ENCODE measurements at regions not wholly inside any gene's neighbourhood (a gene's known extent, or its start where the extent isn't known, plus 50 kb on each side); places are given as distances from the start of the nearest gene placed in this dataset.

GRCh38 chr5:120257358-120257971 lies 206.6 kb upstream of the PRR16 start:
- no CpG with 5 or more reads among the region's 3 CpGs for WGBS, 2 experiments (ENCODE audit: extremely low coverage in 2 of 2, insufficient read length in 1 of 2)

More at GRCh38 chr5:120257358-120257971, 206.6 kb upstream of the PRR16 start:
- Histone ChIP-seq H3K23ac (ENCODE audit: low read depth, low read length) (no peak overlapping the region), H2BK5ac (ENCODE audit: low read depth, low read length, poor library complexity, severe bottlenecking) (no peak overlapping the region), H3K4me3 (ENCODE audit: insufficient read depth, low read depth, low read length) (no peak overlapping the region), H3K18ac (ENCODE audit: low read depth, low read length) (no peak overlapping the region), H3K4me1 (ENCODE audit: control insufficient read depth, insufficient read depth, low read length) (no peaks in the 10 kb centered on the region), H4K8ac (ENCODE audit: low read depth in 2 of 2, low read length in 2 of 2) (no peak overlapping the region), H3K9me1 (ENCODE audit: insufficient read depth, low read length) (no peaks in the 10 kb centered on the region), H3K79me1 (ENCODE audit: low read depth in 1 of 2, low read length in 2 of 2) (no peaks in the 10 kb centered on the region), H4K20me1 (ENCODE audit: insufficient read depth, low read length) (no peaks in the 10 kb centered on the region), H3K4ac (ENCODE audit: low read depth, low read length) (no peak overlapping the region), H3K4me2 (ENCODE audit: low read depth, low read length) (no peak overlapping the region), H3K27me3 (ENCODE audit: control insufficient read depth, insufficient read depth, low read length) (no peaks in the 10 kb centered on the region), H2BK15ac (ENCODE audit: low read depth, low read length) (no peak overlapping the region), H2BK120ac (ENCODE audit: low read depth, low read length) (no peak overlapping the region), H2AK9ac (replicated peaks; ENCODE audit: low read depth, low read length, poor library complexity) (no peak overlapping the region), H4K5ac (ENCODE audit: low read depth, low read length) (no peak overlapping the region), H3K36me3 (ENCODE audit: control insufficient read depth, insufficient read depth, low read length) (no peaks in the 10 kb centered on the region), H3K56ac (ENCODE audit: extremely low read depth, insufficient read depth, low read length) (no peak overlapping the region), H3K14ac (replicated peaks; ENCODE audit: low read depth, low read length) (no peak overlapping the region), H3K27ac (ENCODE audit: insufficient read depth, low read length) (no peak overlapping the region), H2AFZ (replicated peaks; ENCODE audit: low read length, poor library complexity) (no peak overlapping the region), H3K9me3 (ENCODE audit: control insufficient read depth, insufficient read depth, low read length) (no peaks in the 10 kb centered on the region), H3K9ac (ENCODE audit: low read depth, low read length) (no peak overlapping the region), H2AK5ac (ENCODE audit: low read depth, low read length) (no peak overlapping the region), H4K91ac (ENCODE audit: insufficient read depth, low read depth, low read length) (no peak overlapping the region), H2BK20ac (ENCODE audit: low read depth, low read length) (no peak overlapping the region)
- ChIA-PET POLR2A (ENCODE audit: unreplicated experiment) (no interaction called here), CTCF (interaction anchor here (0.5 to 1.0 kb wide), 2 partner anchors 99 to 400 kb away, joined by 3 to 5 read pairs; no protein-coding TSS in a partner anchor)
- dilution Hi-C loops (cut with HindIII; ENCODE audit: low sequenced_read_pairs, unreplicated experiment) (no loop called here), in situ Hi-C loops (cut with MboI; ENCODE audit: low sequenced_read_pairs) (no loop called here), intact Hi-C loops (cut with micrococcal nuclease) (no loop called here)
- no peak for TF ChIP-seq POLR2A (IDR thresholded peaks at IDR 0.05; ENCODE audit: low read depth, low read length)
- TF ChIP-seq BHLHE40 (IDR thresholded peaks at IDR 0.05; ENCODE audit: low read depth, low read length): no peak
- TF ChIP-seq MAFK (IDR thresholded peaks at IDR 0.05; ENCODE audit: low read depth, low read length): no peak
- TF ChIP-seq CEBPB (IDR thresholded peaks at IDR 0.05; ENCODE audit: low read depth, low read length): no peak
- TF ChIP-seq USF2 (IDR thresholded peaks at IDR 0.05; ENCODE audit: low read depth, low read length): no peak
- TF ChIP-seq NFE2L2 (IDR thresholded peaks at IDR 0.05; ENCODE audit: low read depth, low read length): no peak
- TF ChIP-seq CHD1 (IDR thresholded peaks at IDR 0.05; ENCODE audit: low read depth, low read length): no peak
- no peak for TF ChIP-seq SMC3 (IDR thresholded peaks at IDR 0.05; ENCODE audit: low read depth, low read length)
- TF ChIP-seq RFX5 (IDR thresholded peaks at IDR 0.05; ENCODE audit: low read depth, low read length): no peak
- no peak for TF ChIP-seq RCOR1 (IDR thresholded peaks at IDR 0.05; ENCODE audit: insufficient replicate concordance, low read length)
- TF ChIP-seq FOS (IDR thresholded peaks at IDR 0.05; ENCODE audit: low read depth, low read length): no peak
- TF ChIP-seq MAZ (IDR thresholded peaks at IDR 0.05; ENCODE audit: borderline replicate concordance, low read depth, low read length): no peak
- ATAC-seq (ENCODE audit: low read depth): no peak
- DNase-seq: no peak
- no TSS peak for BruUV-seq (replicated peaks)
